HFFc6 (cell line): ENCODE measurements at regions not wholly inside any gene's neighbourhood (a gene's known extent, or its start where the extent isn't known, plus 50 kb on each side); places are given as distances from the start of the nearest gene placed in this dataset.

Source experiments
- DNase-seq: peaks from one replicate; pipeline ENCODE4 v3.0.0-alpha.2; 2018
- H3K27ac Mint-ChIP-seq: 2 replicates; pipeline ENCODE4 v1.8.0; 2020; ENCODE audit warnings: mild to moderate bottlenecking, mixed read lengths
- H3K27me3 Mint-ChIP-seq: 2 replicates; pipeline ENCODE4 v1.8.0; 2021; ENCODE audit warnings: mild to moderate bottlenecking, moderate library complexity, mixed read lengths; ENCODE audit not compliant: insufficient read depth
- H3K36me3 Mint-ChIP-seq: 2 replicates; pipeline ENCODE4 v1.8.0; 2021; ENCODE audit warnings: low read depth, mixed read lengths
- H3K4me1 Mint-ChIP-seq: 2 replicates; pipeline ENCODE4 v1.8.0; 2020; ENCODE audit warnings: low read depth, mixed read lengths
- H3K4me3 Mint-ChIP-seq: 2 replicates; pipeline ENCODE4 v1.8.0; 2020; ENCODE audit warnings: mild to moderate bottlenecking, moderate library complexity, mixed read lengths
- H3K9me3 Mint-ChIP-seq: 2 replicates; pipeline ENCODE4 v1.8.0; 2020; ENCODE audit warnings: mild to moderate bottlenecking, mixed read lengths
- CTCF ChIP-seq: fragments of 200-600 bp; sonication (generic); IDR thresholded peaks from 2 replicates; pipeline ENCODE4 v1.5.0; 2021; ENCODE audit warnings: antibody characterized with exemption, mild to moderate bottlenecking

- Mint-ChIP-seq H3K4me1 (no peaks in the 10 kb centered on the region), H3K27me3 (peaks cover 3% of the 10 kb centered on the region), H3K9me3 (no peaks in the 10 kb centered on the region), H3K36me3 (no peaks in the 10 kb centered on the region), H3K27ac (no peak overlapping the region), H3K4me3 (no peak overlapping the region)
- DNase-seq: no peak
- TF ChIP-seq CTCF: no peak
Observed at GRCh38 chr5:68699966-68700365, 393.8 kb upstream of the SLC30A5 start.

GRCh38 chr5:68707575-68707974, 386.2 kb upstream of the SLC30A5 start:
- DNase-seq: no peak
- Mint-ChIP-seq H3K27me3 (peaks cover 13% of the 10 kb centered on the region), H3K36me3 (no peaks in the 10 kb centered on the region), H3K27ac (no peak overlapping the region), H3K4me1 (peaks cover 6% of the 10 kb centered on the region; the same call in 1 of the 2 replicates), H3K4me3 (no peak overlapping the region), H3K9me3 (peaks cover 4% of the 10 kb centered on the region; the same call in 1 of the 2 replicates)
- no peak for TF ChIP-seq CTCF

GRCh38 chr5:68708156-68708841, 385.5 kb upstream of the SLC30A5 start:
- Mint-ChIP-seq H3K4me1 (peaks cover 6% of the 10 kb centered on the region; the same call in 1 of the 2 replicates), H3K9me3 (peaks cover 4% of the 10 kb centered on the region; the same call in 1 of the 2 replicates), H3K4me3 (no peak overlapping the region), H3K36me3 (no peaks in the 10 kb centered on the region), H3K27ac (no peak overlapping the region), H3K27me3 (peaks cover 13% of the 10 kb centered on the region)
- no peak for TF ChIP-seq CTCF
- DNase-seq: no peak

GRCh38 chr5:68708842-68709170, 385.0 kb upstream of the SLC30A5 start:
- no peak for TF ChIP-seq CTCF
- Mint-ChIP-seq H3K27ac (no peak overlapping the region), H3K4me3 (no peak overlapping the region), H3K27me3 (peaks cover 13% of the 10 kb centered on the region), H3K36me3 (no peaks in the 10 kb centered on the region), H3K9me3 (peaks cover 4% of the 10 kb centered on the region; the same call in 1 of the 2 replicates), H3K4me1 (peaks cover 6% of the 10 kb centered on the region; the same call in 1 of the 2 replicates)
- no peak for DNase-seq

- no peak overlapping the region for H3K4me3 Mint-ChIP-seq
Observed at GRCh38 chr5:68709239-68709638, 384.6 kb upstream of the SLC30A5 start.

More at GRCh38 chr5:68709239-68709638, 384.6 kb upstream of the SLC30A5 start:
- H3K27me3 Mint-ChIP-seq: peaks cover 13% of the 10 kb centered on the region
- H3K9me3 Mint-ChIP-seq: peaks cover 4% of the 10 kb centered on the region; the same call in 1 of the 2 replicates
- no peak for TF ChIP-seq CTCF
- H3K27ac Mint-ChIP-seq: no peak overlapping the region
- no peak for DNase-seq
- H3K36me3 Mint-ChIP-seq: no peaks in the 10 kb centered on the region
- H3K4me1 Mint-ChIP-seq: peaks cover 6% of the 10 kb centered on the region; the same call in 1 of the 2 replicates
